Psoas muscle (tissue), 7 donors: ENCODE measurements at regions not wholly inside any gene's neighbourhood (a gene's known extent, or its start where the extent isn't known, plus 50 kb on each side); places are given as distances from the start of the nearest gene placed in this dataset.

Experiments
- ATAC-seq, 4 donors: fragments of 200-7000 bp; cut with Tn5 transposase; one replicate each; pipeline ENCODE4 v1.9.1; 2020; ENCODE audit warnings: moderate library complexity in 3 of 4, mild to moderate bottlenecking in 2 of 4
- DNase-seq, 2 donors: peaks; one replicate each; pipeline ENCODE4 v3.0.0-alpha.2; 2020
- H3K27ac ChIP-seq: fragments of 200-600 bp; one replicate; pipeline ENCODE4 v1.8.0; 2022
- H3K27me3 ChIP-seq, 3 donors: fragments of 200-600 bp in 1 of 3; one replicate each; pipeline versions ENCODE4 v1.6.1 to v1.8.0; 2013 to 2022; ENCODE audit warnings: low read length in 2 of 3, mild to moderate bottlenecking in 2 of 3, moderate library complexity in 1 of 3; ENCODE audit not compliant: insufficient read depth in 3 of 3
- H3K36me3 ChIP-seq, 2 donors: fragments of 200-600 bp in 1 of 2; one replicate each; pipeline versions ENCODE4 v1.6.1 to v1.8.0; 2013 to 2022; ENCODE audit warnings: low read depth in 1 of 2, mild to moderate bottlenecking in 1 of 2, moderate library complexity in 1 of 2; ENCODE audit not compliant: insufficient read depth in 1 of 2
- H3K4me1 ChIP-seq: fragments of 200-600 bp; one replicate; pipeline ENCODE4 v1.8.0; 2022
- H3K4me3 ChIP-seq: fragments of 200-600 bp; one replicate; pipeline ENCODE4 v1.8.0; 2022; ENCODE audit warnings: mild to moderate bottlenecking
- H3K9me3 ChIP-seq: fragments of 200-600 bp; one replicate; pipeline ENCODE4 v1.8.0; 2022
- WGBS, 3 donors: extraction: QIAGEN DNeasy Blood & Tissue Kit; methylation state at CpG; one replicate each; pipeline versions ENCODE4 v1.1.6 to v1.1.7; 2013; 5-methylcytosine and 5-hydroxymethylcytosine counted together
- intact Hi-C, 2 donors: fragments of 100-400 bp; cut with DNase I; formaldehyde crosslinking; loops; one replicate each; pipeline versions ENCODE4 v1.11.0 to v1.14.2; 2022
- TF ChIP-seq, protein P1 (sequence below): fragments of 200-600 bp; IDR thresholded peaks from one replicate; pipeline ENCODE4 v1.8.0; 2022; ENCODE audit warnings: antibody characterized with exemption
- donor health status: healthy with polysubstance abuse.
- donor health status: DM: no; HTN: no; CAD: no; lungs with moderate emphysema.
- donor health status: Bipolar disorder and iron deficiency.
- donor health status: healthy.
- donor health status: DM: yes; HTN: yes; CAD: no.
- donor health status: DM: no; HTN: no; CAD: no.
- donor health status: DM: yes; HTN: yes; CAD: no.

DNA sequence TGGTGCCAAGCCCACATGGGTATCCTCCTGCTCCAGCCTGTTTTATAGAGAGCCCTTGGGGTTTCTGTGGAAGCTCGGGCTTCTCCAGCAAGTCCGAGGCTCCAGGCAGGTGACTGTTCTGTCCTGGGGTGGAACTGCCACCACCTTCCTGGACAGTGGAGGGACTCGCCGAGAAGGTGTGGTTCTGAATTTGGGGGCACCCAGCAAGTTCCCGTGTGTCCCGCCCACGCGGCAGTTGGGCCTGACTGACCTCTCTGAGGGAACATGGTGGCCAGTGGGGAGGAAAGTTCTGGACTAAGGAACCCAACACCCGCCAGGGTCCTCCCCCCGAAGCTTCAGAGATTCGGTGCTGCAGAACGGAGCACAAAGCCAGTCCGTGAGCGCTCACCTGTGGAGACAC lies 158.1 kb upstream of the C1orf174 start:
- peaks cover 0 to 2% (median 0%) of the 10 kb centered on the region in 3 donors for H3K27me3 ChIP-seq
- intact Hi-C loops: no loop called here
- no peaks in the 10 kb centered on the region for H3K4me1 ChIP-seq
- ATAC-seq (no peak), DNase-seq (no peak)
- H3K9me3 ChIP-seq: no peaks in the 10 kb centered on the region
- no peak overlapping the region for H3K4me3 ChIP-seq
- H3K27ac ChIP-seq: no peak overlapping the region
- TF ChIP-seq, protein P1, sequence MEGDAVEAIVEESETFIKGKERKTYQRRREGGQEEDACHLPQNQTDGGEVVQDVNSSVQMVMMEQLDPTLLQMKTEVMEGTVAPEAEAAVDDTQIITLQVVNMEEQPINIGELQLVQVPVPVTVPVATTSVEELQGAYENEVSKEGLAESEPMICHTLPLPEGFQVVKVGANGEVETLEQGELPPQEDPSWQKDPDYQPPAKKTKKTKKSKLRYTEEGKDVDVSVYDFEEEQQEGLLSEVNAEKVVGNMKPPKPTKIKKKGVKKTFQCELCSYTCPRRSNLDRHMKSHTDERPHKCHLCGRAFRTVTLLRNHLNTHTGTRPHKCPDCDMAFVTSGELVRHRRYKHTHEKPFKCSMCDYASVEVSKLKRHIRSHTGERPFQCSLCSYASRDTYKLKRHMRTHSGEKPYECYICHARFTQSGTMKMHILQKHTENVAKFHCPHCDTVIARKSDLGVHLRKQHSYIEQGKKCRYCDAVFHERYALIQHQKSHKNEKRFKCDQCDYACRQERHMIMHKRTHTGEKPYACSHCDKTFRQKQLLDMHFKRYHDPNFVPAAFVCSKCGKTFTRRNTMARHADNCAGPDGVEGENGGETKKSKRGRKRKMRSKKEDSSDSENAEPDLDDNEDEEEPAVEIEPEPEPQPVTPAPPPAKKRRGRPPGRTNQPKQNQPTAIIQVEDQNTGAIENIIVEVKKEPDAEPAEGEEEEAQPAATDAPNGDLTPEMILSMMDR: no peak
- WGBS, 3 donors: 88 to 90% (median 89%) methylated on average over 14 of the region's 14 CpGs
- no peaks in the 10 kb centered on the region for H3K36me3 ChIP-seq

DNA sequence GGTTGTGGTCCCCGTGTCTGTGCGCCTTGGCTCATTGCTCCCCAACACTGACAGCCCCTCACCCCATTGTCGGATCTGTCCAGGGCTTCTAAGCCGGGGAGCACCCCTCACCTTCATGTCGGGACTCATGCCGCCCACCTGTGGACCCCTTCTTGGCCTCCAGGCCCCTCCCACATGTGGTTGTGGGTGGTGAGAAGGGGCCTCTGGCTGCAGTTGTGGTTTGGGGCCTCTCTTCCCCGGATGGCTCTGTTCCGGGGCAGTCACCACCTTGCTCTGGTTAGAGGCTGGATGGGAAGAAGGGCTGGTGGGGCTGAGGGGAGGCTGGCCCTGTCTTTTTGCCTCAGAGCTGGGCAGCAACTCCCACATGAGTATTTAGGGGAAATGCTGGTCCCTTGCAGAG lies 158.6 kb upstream of the C1orf174 start:
- H3K9me3 ChIP-seq: no peaks in the 10 kb centered on the region
- TF ChIP-seq, protein P1: no peak
- ATAC-seq (no peak), DNase-seq (no peak)
- peaks cover 0 to 2% (median 0%) of the 10 kb centered on the region in 3 donors for H3K27me3 ChIP-seq
- WGBS, 3 donors: 74 to 79% (median 78%) methylated on average over 8 of the region's 8 CpGs
- H3K4me3 ChIP-seq: no peak overlapping the region
- intact Hi-C loops: no loop called here
- no peaks in the 10 kb centered on the region for H3K36me3 ChIP-seq
- no peaks in the 10 kb centered on the region for H3K4me1 ChIP-seq
- H3K27ac ChIP-seq: no peak overlapping the region

GRCh38 chr1:4059270-4059669 lies 159.2 kb upstream of the C1orf174 start:
- Histone ChIP-seq H3K36me3 (no peaks in the 10 kb centered on the region), H3K9me3 (no peaks in the 10 kb centered on the region), H3K4me3 (no peak overlapping the region), H3K27ac (no peak overlapping the region), H3K27me3 (peaks cover 0 to 2% (median 0%) of the 10 kb centered on the region in 3 donors), H3K4me1 (no peaks in the 10 kb centered on the region)
- ATAC-seq (no peak), DNase-seq (no peak)
- intact Hi-C loops: no loop called here
- TF ChIP-seq, protein P1: no peak
- 74 to 81% (median 74%) methylated on average over 16 of the region's 16 CpGs for WGBS, 3 donors

DNA sequence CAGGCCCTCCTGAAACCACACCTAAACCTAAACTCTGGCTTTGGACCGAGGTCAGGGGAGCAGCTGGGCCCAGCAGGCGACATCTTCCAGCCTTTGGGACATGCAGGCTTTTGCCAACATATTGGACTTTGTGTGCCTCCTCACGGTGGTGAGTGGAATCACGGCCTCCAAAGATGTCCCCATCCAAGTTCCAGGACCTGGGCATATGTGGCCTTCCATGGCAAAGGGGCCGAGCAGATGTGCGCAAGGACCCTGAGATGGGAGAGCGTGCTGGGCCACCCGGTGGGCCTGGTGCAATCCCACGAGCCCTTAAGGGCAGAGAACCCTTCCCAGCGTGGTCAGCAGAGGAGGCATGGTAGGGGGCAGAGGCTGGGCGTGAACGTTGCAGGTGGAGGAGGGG lies 160.8 kb upstream of the C1orf174 start:
- TF ChIP-seq, protein P1: no peak
- Histone ChIP-seq H3K27ac (no peak overlapping the region), H3K4me3 (no peak overlapping the region), H3K36me3 (no peaks in the 10 kb centered on the region), H3K9me3 (no peaks in the 10 kb centered on the region), H3K27me3 (peaks cover 0 to 2% (median 0%) of the 10 kb centered on the region in 3 donors), H3K4me1 (no peaks in the 10 kb centered on the region)
- WGBS, 3 donors: 58 to 60% (median 58%) methylated on average over 12 of the region's 12 CpGs
- intact Hi-C loops: no loop called here
- DNase-seq (no peak), ATAC-seq (no peak)

- Histone ChIP-seq H3K36me3 (no peaks in the 10 kb centered on the region), H3K27ac (no peak overlapping the region), H3K9me3 (no peaks in the 10 kb centered on the region), H3K27me3 (peaks cover 0 to 2% (median 0%) of the 10 kb centered on the region in 3 donors), H3K4me3 (no peak overlapping the region), H3K4me1 (no peaks in the 10 kb centered on the region)
- WGBS, 3 donors: 83 to 87% (median 85%) methylated on average over 21 of the region's 21 CpGs
- TF ChIP-seq, protein P1: no peak
- ATAC-seq (no peak), DNase-seq (no peak)
- intact Hi-C loops: no loop called here
These were observed 161.5 kb upstream of the C1orf174 start for GRCh38 chr1:4061521-4062031.
